GM23248 (cell line): ENCODE measurements at regions not wholly inside any gene's neighbourhood (a gene's known extent, or its start where the extent isn't known, plus 50 kb on each side); places are given as distances from the start of the nearest gene placed in this dataset.

Source experiments
- DNase-seq: peaks from one replicate; pipeline ENCODE4 v3.0.0-alpha.2; 2015
- H2AFZ ChIP-seq: fragments of 200-600 bp; sonication (generic); 2 replicates; pipeline ENCODE4 v1.6.1; 2016; ENCODE audit warnings: antibody characterized with exemption
- H3F3A ChIP-seq: fragments of 200-600 bp; sonication (generic); 2 replicates; pipeline ENCODE4 v1.6.1; 2016; ENCODE audit warnings: mild to moderate bottlenecking, antibody characterized with exemption, mixed run types; ENCODE audit not compliant: insufficient read depth
- H3K27ac ChIP-seq: fragments of 200-600 bp; sonication (generic); 2 replicates; pipeline ENCODE4 v1.5.1; 2016; ENCODE audit warnings: mild to moderate bottlenecking
- H3K27me3 ChIP-seq: fragments of 200-600 bp; sonication (generic); replicated peaks from 2 replicates; pipeline ENCODE4 v1.6.1; 2016; ENCODE audit warnings: mild to moderate bottlenecking; ENCODE audit not compliant: insufficient read depth
- H3K36me3 ChIP-seq: fragments of 200-600 bp; sonication (generic); 2 replicates; pipeline ENCODE4 v1.6.1; 2016; ENCODE audit warnings: low read depth, mild to moderate bottlenecking
- H3K4me1 ChIP-seq: fragments of 200-600 bp; sonication (generic); 2 replicates; pipeline ENCODE4 v1.6.1; 2016; ENCODE audit warnings: mild to moderate bottlenecking; ENCODE audit not compliant: insufficient read depth
- H3K4me2 ChIP-seq: fragments of 200-600 bp; sonication (generic); one replicate; pipeline ENCODE4 v1.6.1; 2016; ENCODE audit warnings: mild to moderate bottlenecking; ENCODE audit not compliant: unreplicated experiment
- H3K4me3 ChIP-seq: fragments of 200-600 bp; sonication (generic); 2 replicates; pipeline ENCODE4 v1.5.1; 2016; ENCODE audit warnings: mild to moderate bottlenecking
- H3K79me2 ChIP-seq: fragments of 200-600 bp; sonication (generic); 2 replicates; pipeline ENCODE4 v1.6.1; 2016; ENCODE audit warnings: mild to moderate bottlenecking; ENCODE audit not compliant: insufficient read depth
- H3K9ac ChIP-seq: fragments of 200-600 bp; sonication (generic); 2 replicates; pipeline ENCODE4 v1.6.1; 2016; ENCODE audit warnings: mild to moderate bottlenecking
- H3K9me2 ChIP-seq: fragments of 200-600 bp; sonication (generic); 2 replicates; pipeline ENCODE4 v1.6.1; 2016; ENCODE audit warnings: mixed run types, mild to moderate bottlenecking, moderate library complexity; ENCODE audit not compliant: insufficient read depth
- H3K9me3 ChIP-seq: fragments of 200-600 bp; sonication (generic); one replicate; pipeline ENCODE4 v1.6.1; 2017; ENCODE audit warnings: low read depth
- H4K20me1 ChIP-seq: fragments of 200-600 bp; sonication (generic); 2 replicates; pipeline ENCODE4 v1.6.0; 2016; ENCODE audit not compliant: insufficient read depth
- EZH2 ChIP-seq: fragments of 200-600 bp; sonication (generic); IDR thresholded peaks from 2 replicates; pipeline ENCODE4 v1.6.1; 2018; ENCODE audit warnings: antibody characterized with exemption, mild to moderate bottlenecking; ENCODE audit not compliant: insufficient read depth, poor library complexity, severe bottlenecking
- EZH2phosphoT487 ChIP-seq: fragments of 200-600 bp; sonication (generic); IDR thresholded peaks from 2 replicates; pipeline ENCODE4 v1.6.1; 2018; ENCODE audit warnings: antibody characterized with exemption, moderate library complexity, mild to moderate bottlenecking, low read depth; ENCODE audit not compliant: insufficient read depth
- WGBS, 2 experiments: methylation state at CpG; one replicate each; pipeline ENCODE4 v1.1.6; 2015 to 2017; ENCODE audit warnings: low lambda C conversion rate in 2 of 2, low coverage in 1 of 2; ENCODE audit errors: missing lambda C conversion rate in 2 of 2; 5-methylcytosine and 5-hydroxymethylcytosine counted together
- in situ Hi-C: fragments of 300-500 bp; cut with MboI; formaldehyde crosslinking; loops from 2 replicates; pipeline ENCODE4 v1.15.0; 2020

- H3K4me2 ChIP-seq, result no peak overlapping the region
- H3K9me2 ChIP-seq, result no peaks in the 10 kb centered on the region
- H3K4me3 ChIP-seq, result no peak overlapping the region
- DNase-seq, result no peak
- in situ Hi-C loops, result no loop called here
- H3K9me3 ChIP-seq, result no peaks in the 10 kb centered on the region
- H3K27me3 ChIP-seq, result no peaks in the 10 kb centered on the region
- 19 to 26% methylated on average over 3 of the region's 3 CpGs for WGBS, 2 experiments
- TF ChIP-seq EZH2phosphoT487, result no peak
- TF ChIP-seq EZH2, result no peak
- H3K4me1 ChIP-seq, result no peaks in the 10 kb centered on the region
- H2AFZ ChIP-seq, result no peak overlapping the region
- H3K27ac ChIP-seq, result no peak overlapping the region
- no peaks in the 10 kb centered on the region for H3F3A ChIP-seq
- H4K20me1 ChIP-seq, result no peaks in the 10 kb centered on the region
- no peaks in the 10 kb centered on the region for H3K36me3 ChIP-seq
- no peak overlapping the region for H3K9ac ChIP-seq
- H3K79me2 ChIP-seq, result no peaks in the 10 kb centered on the region
These were observed 1209.3 kb downstream of the NSUN3 start for GRCh38 chr3:95272166-95272565.

GRCh38 chr3:95272781-95273180 is 1209.9 kb downstream of the NSUN3 start:
- WGBS, 2 experiments, result 13 to 20% methylated on average over 2 of the region's 2 CpGs
- H3K79me2 ChIP-seq, result no peaks in the 10 kb centered on the region
- H3K27me3 ChIP-seq, result no peaks in the 10 kb centered on the region
- TF ChIP-seq EZH2phosphoT487 (no peak), EZH2 (no peak)
- H3K4me1 ChIP-seq, result no peaks in the 10 kb centered on the region
- no peaks in the 10 kb centered on the region for H3K36me3 ChIP-seq
- H2AFZ ChIP-seq, result no peak overlapping the region
- in situ Hi-C loops, result no loop called here
- no peak overlapping the region for H3K4me3 ChIP-seq
- DNase-seq, result no peak
- no peaks in the 10 kb centered on the region for H3K9me3 ChIP-seq
- no peak overlapping the region for H3K4me2 ChIP-seq
- no peak overlapping the region for H3K9ac ChIP-seq
- no peaks in the 10 kb centered on the region for H3F3A ChIP-seq
- no peak overlapping the region for H3K27ac ChIP-seq
- H4K20me1 ChIP-seq, result no peaks in the 10 kb centered on the region
- H3K9me2 ChIP-seq, result no peaks in the 10 kb centered on the region

- H3K9ac ChIP-seq, result no peak overlapping the region
- no peaks in the 10 kb centered on the region for H3F3A ChIP-seq
- no peaks in the 10 kb centered on the region for H3K4me1 ChIP-seq
- H3K9me3 ChIP-seq, result no peaks in the 10 kb centered on the region
- no peak overlapping the region for H3K4me3 ChIP-seq
- H3K4me2 ChIP-seq, result no peak overlapping the region
- H4K20me1 ChIP-seq, result no peaks in the 10 kb centered on the region
- H3K27me3 ChIP-seq, result no peaks in the 10 kb centered on the region
- no peaks in the 10 kb centered on the region for H3K9me2 ChIP-seq
- DNase-seq, result no peak
- no peaks in the 10 kb centered on the region for H3K79me2 ChIP-seq
- TF ChIP-seq EZH2phosphoT487, result no peak
- no peak for TF ChIP-seq EZH2
- WGBS, 2 experiments, result 11 to 15% methylated on average over 3 of the region's 3 CpGs
- H3K27ac ChIP-seq, result no peak overlapping the region
- in situ Hi-C loops, result no loop called here
- H3K36me3 ChIP-seq, result no peaks in the 10 kb centered on the region
- no peak overlapping the region for H2AFZ ChIP-seq
These were observed 1214.8 kb downstream of the NSUN3 start for GRCh38 chr3:95277613-95278012.

- H3F3A ChIP-seq, result no peaks in the 10 kb centered on the region
- WGBS, 2 experiments, result 2 to 3% methylated on average over 3 of the region's 3 CpGs
- DNase-seq, result no peak
- H3K36me3 ChIP-seq, result no peaks in the 10 kb centered on the region
- no peaks in the 10 kb centered on the region for H3K9me2 ChIP-seq
- in situ Hi-C loops, result no loop called here
- no peaks in the 10 kb centered on the region for H3K27me3 ChIP-seq
- H2AFZ ChIP-seq, result no peak overlapping the region
- no peaks in the 10 kb centered on the region for H3K4me1 ChIP-seq
- H3K4me3 ChIP-seq, result no peak overlapping the region
- no peaks in the 10 kb centered on the region for H3K79me2 ChIP-seq
- H3K9ac ChIP-seq, result no peak overlapping the region
- H3K9me3 ChIP-seq, result no peaks in the 10 kb centered on the region
- H4K20me1 ChIP-seq, result no peaks in the 10 kb centered on the region
- TF ChIP-seq EZH2 (no peak), EZH2phosphoT487 (no peak)
- no peak overlapping the region for H3K27ac ChIP-seq
- no peak overlapping the region for H3K4me2 ChIP-seq
These were observed 1218.0 kb downstream of the NSUN3 start for GRCh38 chr3:95280711-95281352.

GRCh38 chr3:95289295-95289694 is 1226.4 kb downstream of the NSUN3 start:
- peak; percentile 3 for DNase-seq
- Histone ChIP-seq H4K20me1 (no peaks in the 10 kb centered on the region), H3F3A (no peaks in the 10 kb centered on the region), H3K27me3 (no peaks in the 10 kb centered on the region), H3K4me1 (no peaks in the 10 kb centered on the region), H3K4me2 (no peak overlapping the region), H3K9me3 (no peaks in the 10 kb centered on the region), H3K36me3 (no peaks in the 10 kb centered on the region), H3K27ac (no peak overlapping the region), H2AFZ (no peak overlapping the region), H3K9ac (no peak overlapping the region), H3K4me3 (no peak overlapping the region), H3K9me2 (no peaks in the 10 kb centered on the region), H3K79me2 (no peaks in the 10 kb centered on the region)
- TF ChIP-seq EZH2 (no peak), EZH2phosphoT487 (no peak)
- in situ Hi-C loops, result no loop called here
- WGBS, 2 experiments, result 23 to 38% methylated on average over 2 of the region's 2 CpGs
